ENCODE measurements at regions not wholly inside any gene's neighbourhood (a gene's known extent, or its start where the extent isn't known, plus 50 kb on each side); places are given as distances from the start of the nearest gene placed in this dataset.

DNA sequence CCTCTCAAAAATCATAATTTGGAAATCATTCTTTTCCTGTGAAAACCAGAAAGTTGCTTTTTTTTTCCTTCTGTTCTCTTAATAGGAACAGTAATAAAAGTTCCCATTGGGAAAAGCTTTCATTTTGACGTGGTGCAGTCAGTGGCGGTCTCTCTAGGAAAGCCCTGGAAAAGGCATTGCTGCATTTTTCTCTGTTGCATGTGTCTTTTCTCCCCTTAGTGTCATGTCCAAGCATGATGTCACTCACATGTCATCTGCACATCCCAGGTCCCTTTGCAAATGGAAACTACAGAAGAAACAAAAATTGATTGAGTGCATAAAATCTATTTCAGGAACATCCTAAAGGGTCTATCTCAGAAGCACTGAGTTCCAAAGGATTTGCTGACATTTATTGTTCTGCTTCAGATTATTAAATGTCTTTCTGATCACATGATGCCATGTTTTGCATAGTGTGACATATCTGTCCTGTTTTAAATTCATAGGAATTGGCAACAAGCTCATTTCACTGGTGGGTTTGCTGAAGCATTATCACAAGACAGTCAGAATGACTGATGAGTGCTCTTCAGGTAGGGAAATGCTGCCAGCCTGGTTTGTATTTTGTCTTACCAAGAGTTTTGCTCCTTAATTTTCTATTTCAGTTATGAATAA lies 208.7 kb downstream of the SOX4 start:
- Histone ChIP-seq H3K79me2 (ENCODE audit: control insufficient read depth, insufficient read depth, low read length) (no peaks in the 10 kb centered on the region), H3K4me1 (ENCODE audit: control insufficient read depth in 2 of 2, insufficient read depth in 2 of 2, low read length in 2 of 2) (no peaks in the 10 kb centered on the region), H2AFZ (ENCODE audit: insufficient read depth, low read depth, low read length, poor library complexity, severe bottlenecking) (no peak overlapping the region), H3K9ac (ENCODE audit: low read length) (no peak overlapping the region), H3K4me2 (replicated peaks; ENCODE audit: low read depth, low read length, poor library complexity, severe bottlenecking) (no peak overlapping the region), H3K36me3 (replicated peaks in 1 of 2; ENCODE audit: control extremely low read depth in 1 of 2, control insufficient read depth in 1 of 2, extremely low read depth in 1 of 2, insufficient read depth in 2 of 2, low read length in 1 of 2) (no peaks in the 10 kb centered on the region), H3K4me3 (ENCODE audit: control extremely low read depth in 1 of 5, extremely low read depth in 1 of 5, insufficient read depth in 1 of 5, low read depth in 2 of 5, low read length in 4 of 5) (no peak overlapping the region), H3K9me3 (ENCODE audit: control extremely low read depth in 1 of 3, control insufficient read depth in 2 of 3, insufficient read depth in 1 of 3, low read length in 2 of 3) (peaks cover 0 to 4% (median 0%) of the 10 kb centered on the region in 3 donors), H4K20me1 (ENCODE audit: control insufficient read depth, insufficient read depth, low read length, poor library complexity, severe bottlenecking) (no peaks in the 10 kb centered on the region), H3K27me3 (replicated peaks in 1 of 4; ENCODE audit: control extremely low read depth in 1 of 4, control insufficient read depth in 3 of 4, insufficient read depth in 4 of 4, low read length in 3 of 4) (no peaks in the 10 kb centered on the region), H3K27ac (ENCODE audit: low read length in 2 of 2) (no peak overlapping the region)
- intact Hi-C loops (cut with micrococcal nuclease) = no loop called here
- no peak for DNase-seq
- H3K27ac Mint-ChIP-seq = no peak overlapping the region
- peaks cover 2% of the 10 kb centered on the region for H3K9me3 Mint-ChIP-seq (ENCODE audit: insufficient read depth)
- ChIA-PET CTCF (no interaction called here), POLR2A (no interaction called here)
- H3K4me1 Mint-ChIP-seq = no peaks in the 10 kb centered on the region
- no peak for ATAC-seq (ENCODE audit: low read depth)
- 100% methylated on average over 1 of the region's 2 CpGs for WGBS (ENCODE audit: insufficient coverage)
- no peaks in the 10 kb centered on the region for H3K27me3 Mint-ChIP-seq
- no peak for TF ChIP-seq EZH2 (IDR thresholded peaks at IDR 0.05; ENCODE audit: borderline replicate concordance, insufficient read depth, low read depth, low read length, poor library complexity, severe bottlenecking)
- TF ChIP-seq, protein P1, sequence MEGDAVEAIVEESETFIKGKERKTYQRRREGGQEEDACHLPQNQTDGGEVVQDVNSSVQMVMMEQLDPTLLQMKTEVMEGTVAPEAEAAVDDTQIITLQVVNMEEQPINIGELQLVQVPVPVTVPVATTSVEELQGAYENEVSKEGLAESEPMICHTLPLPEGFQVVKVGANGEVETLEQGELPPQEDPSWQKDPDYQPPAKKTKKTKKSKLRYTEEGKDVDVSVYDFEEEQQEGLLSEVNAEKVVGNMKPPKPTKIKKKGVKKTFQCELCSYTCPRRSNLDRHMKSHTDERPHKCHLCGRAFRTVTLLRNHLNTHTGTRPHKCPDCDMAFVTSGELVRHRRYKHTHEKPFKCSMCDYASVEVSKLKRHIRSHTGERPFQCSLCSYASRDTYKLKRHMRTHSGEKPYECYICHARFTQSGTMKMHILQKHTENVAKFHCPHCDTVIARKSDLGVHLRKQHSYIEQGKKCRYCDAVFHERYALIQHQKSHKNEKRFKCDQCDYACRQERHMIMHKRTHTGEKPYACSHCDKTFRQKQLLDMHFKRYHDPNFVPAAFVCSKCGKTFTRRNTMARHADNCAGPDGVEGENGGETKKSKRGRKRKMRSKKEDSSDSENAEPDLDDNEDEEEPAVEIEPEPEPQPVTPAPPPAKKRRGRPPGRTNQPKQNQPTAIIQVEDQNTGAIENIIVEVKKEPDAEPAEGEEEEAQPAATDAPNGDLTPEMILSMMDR (IDR thresholded peaks at IDR 0.05) = no peak
- no peak overlapping the region for H3K4me3 Mint-ChIP-seq

DNA sequence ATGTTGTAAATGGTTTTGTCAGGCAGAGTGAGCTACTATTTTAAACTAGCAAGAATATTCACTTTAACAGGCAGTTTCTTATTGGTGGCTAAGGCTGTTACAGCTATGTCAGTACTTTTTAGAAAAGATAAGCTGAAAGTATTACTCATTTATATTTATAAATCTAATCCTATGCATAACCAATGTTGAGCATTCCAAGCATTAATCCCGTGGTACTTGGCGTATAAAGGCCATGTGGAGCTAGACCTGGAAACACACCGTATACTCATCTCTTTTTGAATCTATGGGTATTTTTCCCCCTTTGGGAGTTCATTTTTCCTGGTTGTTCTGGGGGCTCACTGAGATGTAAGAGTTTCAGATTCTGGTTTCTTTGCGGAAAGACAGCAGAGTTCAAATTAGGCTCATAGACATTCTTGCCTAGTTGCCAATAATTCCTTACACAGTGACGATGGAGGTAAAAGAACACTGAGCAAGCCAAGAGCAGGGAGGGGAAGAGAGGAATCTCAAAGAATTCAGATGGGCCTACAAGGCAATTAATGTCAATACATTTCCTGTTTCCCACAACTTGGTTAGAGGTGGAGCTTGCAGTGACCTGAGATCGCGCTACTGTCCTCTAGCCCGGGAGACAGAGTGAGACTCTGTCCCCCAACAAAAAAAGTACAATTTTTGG lies 211.5 kb downstream of the SOX4 start:
- no peaks in the 10 kb centered on the region for H3K27me3 Mint-ChIP-seq
- no peak overlapping the region for H3K27ac Mint-ChIP-seq
- H3K4me3 Mint-ChIP-seq = no peak overlapping the region
- POLR2A ChIA-PET = no interaction called here
- Histone ChIP-seq H3K9me3 (ENCODE audit: control extremely low read depth in 1 of 3, control insufficient read depth in 2 of 3, insufficient read depth in 1 of 3, low read length in 2 of 3) (no peaks in the 10 kb centered on the region), H3K36me3 (replicated peaks in 1 of 2; ENCODE audit: control extremely low read depth in 1 of 2, control insufficient read depth in 1 of 2, extremely low read depth in 1 of 2, insufficient read depth in 2 of 2, low read length in 1 of 2) (no peaks in the 10 kb centered on the region), H3K4me2 (replicated peaks; ENCODE audit: low read depth, low read length, poor library complexity, severe bottlenecking) (no peak overlapping the region), H3K9ac (ENCODE audit: low read length) (no peak overlapping the region), H3K27ac (ENCODE audit: low read length in 2 of 2) (no peak overlapping the region), H4K20me1 (ENCODE audit: control insufficient read depth, insufficient read depth, low read length, poor library complexity, severe bottlenecking) (no peaks in the 10 kb centered on the region), H3K4me1 (ENCODE audit: control insufficient read depth in 2 of 2, insufficient read depth in 2 of 2, low read length in 2 of 2) (no peaks in the 10 kb centered on the region), H2AFZ (ENCODE audit: insufficient read depth, low read depth, low read length, poor library complexity, severe bottlenecking) (no peak overlapping the region), H3K4me3 (ENCODE audit: control extremely low read depth in 1 of 5, extremely low read depth in 1 of 5, insufficient read depth in 1 of 5, low read depth in 2 of 5, low read length in 4 of 5) (no peak overlapping the region), H3K79me2 (ENCODE audit: control insufficient read depth, insufficient read depth, low read length) (no peaks in the 10 kb centered on the region), H3K27me3 (replicated peaks in 1 of 4; ENCODE audit: control extremely low read depth in 1 of 4, control insufficient read depth in 3 of 4, insufficient read depth in 4 of 4, low read length in 3 of 4) (no peaks in the 10 kb centered on the region)
- CTCF ChIA-PET = no interaction called here
- 100% methylated on average over 2 of the region's 8 CpGs for WGBS (ENCODE audit: insufficient coverage)
- intact Hi-C loops (cut with micrococcal nuclease) = no loop called here
- ATAC-seq (ENCODE audit: low read depth) (no peak), DNase-seq (no peak)
- no peak for TF ChIP-seq EZH2 (IDR thresholded peaks at IDR 0.05; ENCODE audit: borderline replicate concordance, insufficient read depth, low read depth, low read length, poor library complexity, severe bottlenecking)
- TF ChIP-seq, protein P1 (IDR thresholded peaks at IDR 0.05) = no peak
- H3K9me3 Mint-ChIP-seq (ENCODE audit: insufficient read depth) = no peaks in the 10 kb centered on the region
- H3K4me1 Mint-ChIP-seq = no peaks in the 10 kb centered on the region

All from B cell (primary cell).